ENCODE measurements at regions not wholly inside any gene's neighbourhood (a gene's known extent, or its start where the extent isn't known, plus 50 kb on each side); places are given as distances from the start of the nearest gene placed in this dataset.
"Not testable (repeated sequence)": the region's sequence is repeated elsewhere in the genome, so short reads cannot be mapped to it uniquely, and the experiment has no call there.

GRCh38 chr1:196114193-196114592 lies 494.0 kb downstream of the KCNT2 start:
- WGBS, 2 donors, result 81% methylated on average over 3 of the region's 3 CpGs
- no peak overlapping the region for H3K4me3 ChIP-seq
- H3K9ac ChIP-seq (ENCODE audit: insufficient read depth in 1 of 2, low read length in 2 of 2), result no peak overlapping the region
- no peaks in the 10 kb centered on the region for H3K36me3 ChIP-seq (ENCODE audit: control insufficient read depth in 4 of 4, insufficient read depth in 4 of 4, low read length in 4 of 4)
- peaks cover 0 to 5% (median 0%) of the 10 kb centered on the region in 4 donors for H3K9me3 ChIP-seq (ENCODE audit: control insufficient read depth in 4 of 4, insufficient read depth in 3 of 4, low read length in 3 of 4)
- no peak for TF ChIP-seq CTCF (IDR thresholded peaks at IDR 0.05; ENCODE audit: control extremely low read depth, extremely low read depth)
- no peaks in the 10 kb centered on the region for H3K27me3 ChIP-seq (ENCODE audit: control insufficient read depth in 3 of 3, insufficient read depth in 3 of 3, low read length in 2 of 3)
- H3K27ac ChIP-seq (ENCODE audit: low read depth in 1 of 2, low read length in 1 of 2), result no peak overlapping the region
- no peak for ATAC-seq (ENCODE audit: insufficient read depth, low FRiP score)
- no peak for DNase-seq
- H3K4me1 ChIP-seq (ENCODE audit: control insufficient read depth in 5 of 5, insufficient read depth in 5 of 5, low read length in 5 of 5), result no peaks in the 10 kb centered on the region

- not testable (repeated sequence) for H3K4me1 ChIP-seq (ENCODE audit: control insufficient read depth in 5 of 5, insufficient read depth in 5 of 5, low read length in 5 of 5); H3K27ac ChIP-seq (ENCODE audit: low read depth in 1 of 2, low read length in 1 of 2); ATAC-seq (ENCODE audit: insufficient read depth, low FRiP score); H3K27me3 ChIP-seq (ENCODE audit: control insufficient read depth in 3 of 3, insufficient read depth in 3 of 3, low read length in 2 of 3); DNase-seq; H3K4me3 ChIP-seq; H3K36me3 ChIP-seq (ENCODE audit: control insufficient read depth in 4 of 4, insufficient read depth in 4 of 4, low read length in 4 of 4); H3K9ac ChIP-seq (ENCODE audit: insufficient read depth in 1 of 2, low read length in 2 of 2); H3K9me3 ChIP-seq (ENCODE audit: control insufficient read depth in 4 of 4, insufficient read depth in 3 of 4, low read length in 3 of 4)
- WGBS, 2 donors, result 75 to 77% methylated on average over 5 of the region's 5 CpGs
These were observed 499.2 kb downstream of the KCNT2 start for GRCh38 chr1:196108990-196109389.

GRCh38 chr1:196105901-196106300 lies 502.3 kb downstream of the KCNT2 start:
- Histone ChIP-seq H3K9me3 (ENCODE audit: control insufficient read depth in 4 of 4, insufficient read depth in 3 of 4, low read length in 3 of 4) (peaks cover 0 to 5% (median 4%) of the 10 kb centered on the region in 4 donors), H3K9ac (ENCODE audit: insufficient read depth in 1 of 2, low read length in 2 of 2) (no peak overlapping the region), H3K27me3 (ENCODE audit: control insufficient read depth in 3 of 3, insufficient read depth in 3 of 3, low read length in 2 of 3) (no peaks in the 10 kb centered on the region), H3K27ac (ENCODE audit: low read depth in 1 of 2, low read length in 1 of 2) (no peak overlapping the region), H3K36me3 (ENCODE audit: control insufficient read depth in 4 of 4, insufficient read depth in 4 of 4, low read length in 4 of 4) (no peaks in the 10 kb centered on the region), H3K4me1 (ENCODE audit: control insufficient read depth in 5 of 5, insufficient read depth in 5 of 5, low read length in 5 of 5) (no peaks in the 10 kb centered on the region), H3K4me3 (no peak overlapping the region)
- DNase-seq (no peak), ATAC-seq (ENCODE audit: insufficient read depth, low FRiP score) (no peak)
- TF ChIP-seq CTCF (IDR thresholded peaks at IDR 0.05; ENCODE audit: control extremely low read depth, extremely low read depth), result no peak
- 85 to 90% methylated on average over 3 of the region's 3 CpGs for WGBS, 2 donors

GRCh38 chr1:196102826-196103225 lies 505.4 kb downstream of the KCNT2 start:
- DNase-seq, result no peak
- no peak overlapping the region for H3K4me3 ChIP-seq
- no peak overlapping the region for H3K9ac ChIP-seq (ENCODE audit: insufficient read depth in 1 of 2, low read length in 2 of 2)
- no peak for ATAC-seq (ENCODE audit: insufficient read depth, low FRiP score)
- H3K4me1 ChIP-seq (ENCODE audit: control insufficient read depth in 5 of 5, insufficient read depth in 5 of 5, low read length in 5 of 5), result peaks cover 0 to 6% (median 0%) of the 10 kb centered on the region in 5 donors
- no peak overlapping the region for H3K27ac ChIP-seq (ENCODE audit: low read depth in 1 of 2, low read length in 1 of 2)
- H3K36me3 ChIP-seq (ENCODE audit: control insufficient read depth in 4 of 4, insufficient read depth in 4 of 4, low read length in 4 of 4), result no peaks in the 10 kb centered on the region
- H3K9me3 ChIP-seq (ENCODE audit: control insufficient read depth in 4 of 4, insufficient read depth in 3 of 4, low read length in 3 of 4), result peaks cover 0 to 10% (median 3%) of the 10 kb centered on the region in 4 donors
- no peak for TF ChIP-seq CTCF (IDR thresholded peaks at IDR 0.05; ENCODE audit: control extremely low read depth, extremely low read depth)
- H3K27me3 ChIP-seq (ENCODE audit: control insufficient read depth in 3 of 3, insufficient read depth in 3 of 3, low read length in 2 of 3), result no peaks in the 10 kb centered on the region
- WGBS, 2 donors, result 81 to 96% methylated on average over 1 of the region's 1 CpG

Data from lung (tissue), 11 donors.